HCT116 (cell line): ENCODE measurements at regions not wholly inside any gene's neighbourhood (a gene's known extent, or its start where the extent isn't known, plus 50 kb on each side); places are given as distances from the start of the nearest gene placed in this dataset.

Source experiments
- ATAC-seq: fragments of 200-7000 bp; cut with Tn5 transposase; 2 replicates; pipeline ENCODE4 v1.9.1; 2020; ENCODE audit warnings: mild to moderate bottlenecking, moderate library complexity
- BruUV-seq: library from RNA; stranded (reverse); fragments of 400-500 nt; replicated peaks from 2 replicates; lab custom pipeline; 2021; lab: Mats Ljungman, UMichigan
- CTCF ChIA-PET: fragments of 300-600 bp; sonication (Branson Sonifier 250); formaldehyde crosslinking; loops from one replicate; lab custom pipeline; 2021; ENCODE audit warnings: antibody characterized with exemption; lab: Charles Lee
- POLR2A ChIA-PET: fragments of 300-600, 350-600 bp; sonication (Branson Sonifier 250); formaldehyde crosslinking; loops from one replicate; lab custom pipeline; 2021; ENCODE audit warnings: antibody characterized with exemption; lab: Charles Lee
- RAD21 ChIA-PET, 2 experiments: fragments of 300-600 bp; sonication (Branson Sonifier 250); formaldehyde crosslinking; loops; one replicate each; lab custom pipeline; 2023; ENCODE audit warnings: low total read pairs in 2 of 2; ENCODE audit not compliant: uncharacterized antibody in 2 of 2, unreplicated experiment in 2 of 2, low non-redundant PET in 1 of 2; lab: Charles Lee
- DNase-seq: peaks from one replicate; pipeline ENCODE4 v3.0.0-alpha.2; 2010; ENCODE audit warnings: low read depth, low spot score
- H2AFZ ChIP-seq: fragments of 200-600 bp; shearing (Covaris generic), sonication (generic); 2 replicates; pipeline ENCODE4 v1.6.1; 2017; ENCODE audit warnings: low read depth, mixed run types, mixed read lengths, antibody characterized with exemption, low read length; ENCODE audit not compliant: poor library complexity, severe bottlenecking
- H3K27ac ChIP-seq: 2 replicates; pipeline ENCODE4 v1.5.1; 2012; ENCODE audit warnings: low read depth, low read length
- H3K27me3 ChIP-seq: fragments of 200-600 bp; sonication (generic); 2 replicates; pipeline ENCODE4 v1.6.1; 2016; ENCODE audit warnings: mixed run types, low read length, mixed read lengths; ENCODE audit not compliant: insufficient read depth
- H3K36me3 ChIP-seq, 2 experiments: fragments of 200-500 bp in 1 of 2; fragments of 200-600 bp in 1 of 2; sonication (Bioruptor generic) in 1 of 2; sonication (generic) in 1 of 2; 2 replicates each; pipeline versions ENCODE4 v1.5.1 to v1.6.1; 2014 to 2016; ENCODE audit warnings: low read length in 2 of 2, inconsistent platforms in 1 of 2, mixed read lengths in 1 of 2, mixed run types in 1 of 2; ENCODE audit not compliant: insufficient read depth in 2 of 2, control insufficient read depth in 1 of 2
- H3K4me1 ChIP-seq, 2 experiments: fragments of 200-600 bp in 1 of 2; sonication (generic) in 1 of 2; 2 replicates each; pipeline versions ENCODE4 v1.5.1 to v1.6.1; 2012 to 2017; ENCODE audit warnings: low read length in 2 of 2, inconsistent platforms in 1 of 2, mild to moderate bottlenecking in 1 of 2, mixed read lengths in 1 of 2, mixed run types in 1 of 2, moderate library complexity in 1 of 2; ENCODE audit not compliant: insufficient read depth in 2 of 2, control insufficient read depth in 1 of 2
- H3K4me2 ChIP-seq: fragments of 200-600 bp; sonication (generic); 2 replicates; pipeline ENCODE4 v1.6.1; 2017; ENCODE audit warnings: mixed run types, low read length, mixed read lengths
- H3K4me3 ChIP-seq, 2 experiments: fragments of 200-600 bp in 1 of 2; sonication (generic) in 1 of 2; replicated peaks in 1 of 2; 2 replicates each; pipeline ENCODE4 v1.5.1; 2011 to 2016; ENCODE audit warnings: low read length in 2 of 2, control low read depth in 1 of 2, low read depth in 1 of 2, mild to moderate bottlenecking in 1 of 2, mixed read lengths in 1 of 2, mixed run types in 1 of 2
- H3K79me2 ChIP-seq: fragments of 200-600 bp; sonication (generic); 2 replicates; pipeline ENCODE4 v1.6.1; 2017; ENCODE audit warnings: mild to moderate bottlenecking, mixed run types, low read length, moderate library complexity, mixed read lengths; ENCODE audit not compliant: insufficient read depth
- H3K9ac ChIP-seq: fragments of 200-600 bp; sonication (generic); 2 replicates; pipeline ENCODE4 v1.6.1; 2016; ENCODE audit warnings: low read length, mixed read lengths
- H3K9me2 ChIP-seq: fragments of 200-600 bp; sonication (generic), shearing (Covaris generic); 2 replicates; pipeline ENCODE4 v1.6.1; 2017; ENCODE audit warnings: mixed run types, mild to moderate bottlenecking, moderate library complexity; ENCODE audit not compliant: insufficient read depth
- H3K9me3 ChIP-seq, 2 experiments: fragments of 200-500 bp in 1 of 2; fragments of 200-600 bp in 1 of 2; sonication (Bioruptor generic) in 1 of 2; sonication (generic) in 1 of 2; 2 replicates each; pipeline ENCODE4 v1.6.1; 2014 to 2017; ENCODE audit warnings: low read length in 2 of 2, mixed read lengths in 2 of 2, inconsistent platforms in 1 of 2, low read depth in 1 of 2, mild to moderate bottlenecking in 1 of 2, mixed run types in 1 of 2, moderate library complexity in 1 of 2; ENCODE audit not compliant: control insufficient read depth in 1 of 2, insufficient read depth in 1 of 2
- H4K20me1 ChIP-seq: fragments of 200-600 bp; sonication (generic), shearing (Covaris generic); 2 replicates; pipeline ENCODE4 v1.6.1; 2017; ENCODE audit warnings: mixed run types, mild to moderate bottlenecking, moderate library complexity; ENCODE audit not compliant: insufficient read depth
- ATF3 ChIP-seq: IDR thresholded peaks from 2 replicates; pipeline ENCODE4 v1.6.1; 2012
- CBX3 ChIP-seq: IDR thresholded peaks from 2 replicates; pipeline ENCODE4 v1.6.1; 2012; ENCODE audit warnings: low read depth
- CEBPB ChIP-seq: IDR thresholded peaks from 2 replicates; pipeline ENCODE4 v1.6.1; 2012; ENCODE audit warnings: low read depth
- EGR1 ChIP-seq: IDR thresholded peaks from 2 replicates; pipeline ENCODE4 v1.6.1; 2012; ENCODE audit warnings: low read depth
- ELF1 ChIP-seq: IDR thresholded peaks from 2 replicates; pipeline ENCODE4 v1.6.1; 2012; ENCODE audit warnings: low read depth, borderline replicate concordance
- EZH2 ChIP-seq: fragments of 200-600 bp; sonication (generic); IDR thresholded peaks from 2 replicates; pipeline ENCODE4 v1.6.1; 2017; ENCODE audit warnings: antibody characterized with exemption, mixed run types
- EZH2phosphoT487 ChIP-seq: fragments of 200-600 bp; IDR thresholded peaks from 2 replicates; pipeline ENCODE4 v1.6.1; 2018; ENCODE audit warnings: antibody characterized with exemption, borderline replicate concordance
- FOSL1 ChIP-seq: IDR thresholded peaks from 2 replicates; pipeline ENCODE4 v1.6.1; 2012; ENCODE audit warnings: low read depth
- JUND ChIP-seq: IDR thresholded peaks from 2 replicates; pipeline ENCODE4 v1.6.1; 2012
- POLR2A ChIP-seq: IDR thresholded peaks from 2 replicates; pipeline ENCODE4 v1.7.0; 2011; ENCODE audit warnings: borderline replicate concordance; ENCODE audit not compliant: insufficient read depth, insufficient read length; ENCODE audit errors: extremely low read depth
- POLR2AphosphoS5 ChIP-seq: IDR thresholded peaks from 2 replicates; pipeline ENCODE4 v1.6.1; 2011; ENCODE audit warnings: mild to moderate bottlenecking, low read depth, low read length, moderate library complexity
- SIN3A ChIP-seq: IDR thresholded peaks from 2 replicates; pipeline ENCODE4 v1.6.1; 2012; ENCODE audit warnings: low read depth
- SRF ChIP-seq: IDR thresholded peaks from 2 replicates; pipeline ENCODE4 v1.6.1; 2012; ENCODE audit warnings: low read depth
- TCF7L2 ChIP-seq: IDR thresholded peaks from 2 replicates; pipeline ENCODE4 v1.7.0; 2011; ENCODE audit warnings: borderline replicate concordance, inconsistent platforms; ENCODE audit not compliant: insufficient read depth, insufficient read length; ENCODE audit errors: extremely low read depth
- YY1 ChIP-seq: IDR thresholded peaks from 2 replicates; pipeline ENCODE4 v1.6.1; 2011; ENCODE audit warnings: low read length, low read depth, moderate library complexity, mild to moderate bottlenecking; ENCODE audit not compliant: insufficient replicate concordance; ENCODE audit errors: extremely low read depth
- ZBTB33 ChIP-seq: IDR thresholded peaks from 2 replicates; pipeline ENCODE4 v1.6.1; 2011; ENCODE audit warnings: mild to moderate bottlenecking, low read length, moderate library complexity; ENCODE audit not compliant: insufficient replicate concordance; ENCODE audit errors: extremely low read depth
- ZNF274 ChIP-seq: fragments of 200-500 bp; sonication (Bioruptor generic); IDR thresholded peaks from 2 replicates; pipeline ENCODE4 v1.6.1; 2014; ENCODE audit warnings: mild to moderate bottlenecking, low read depth, low read length, inconsistent platforms
- intact Hi-C: fragments of 100-400 bp; cut with micrococcal nuclease; formaldehyde crosslinking; loops from 2 replicates; pipeline ENCODE4 v1.10.0; 2022
- TF ChIP-seq, protein P1 (sequence below): IDR thresholded peaks from 2 replicates; pipeline ENCODE4 v1.6.1; 2012

DNA sequence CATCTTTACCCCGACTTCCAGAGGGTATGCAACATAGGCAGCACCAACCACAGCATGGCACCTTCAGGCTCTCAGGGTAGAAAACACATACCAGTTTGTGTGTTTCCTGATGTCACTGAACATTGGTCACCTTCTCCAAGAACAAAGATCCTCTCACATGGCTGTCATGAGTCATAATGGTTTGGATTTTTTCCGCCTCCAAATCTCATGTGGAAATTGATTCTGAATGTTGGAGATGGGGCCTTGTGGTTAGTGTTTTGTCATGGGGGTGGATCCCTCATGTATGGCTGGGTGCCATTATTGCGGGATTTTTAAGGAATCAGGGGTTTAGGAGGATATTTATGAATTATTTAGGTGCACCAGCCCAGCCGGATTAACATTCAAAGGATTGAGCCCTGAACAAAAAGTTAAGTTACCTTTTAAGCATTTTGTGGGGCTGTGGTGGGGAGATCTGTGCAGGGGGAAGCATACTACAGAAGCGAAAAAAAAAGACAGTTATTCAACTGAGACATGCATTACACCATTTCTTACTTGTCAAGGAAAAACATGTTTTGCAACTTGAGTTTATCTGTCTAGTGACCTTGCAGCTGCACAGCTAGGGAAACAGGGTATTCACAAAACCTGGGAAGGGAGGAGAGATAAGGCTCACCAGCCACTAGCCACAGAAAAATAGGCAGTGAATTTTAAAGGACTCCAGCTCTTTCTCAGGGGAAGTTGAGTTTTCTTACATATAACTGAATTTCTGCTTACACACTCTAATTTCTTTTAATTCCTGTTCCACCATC, 774.1 kb upstream of the AUTS2 start:
- no peak overlapping the region for H3K4me3 ChIP-seq
- DNase-seq (no peak), ATAC-seq (no peak)
- no peak overlapping the region for H3K4me2 ChIP-seq
- intact Hi-C loops, result no loop called here
- no peaks in the 10 kb centered on the region for H3K27me3 ChIP-seq
- no TSS peak for BruUV-seq
- H3K36me3 ChIP-seq, result no peaks in the 10 kb centered on the region
- CTCF ChIA-PET, result no interaction called here
- H3K9me2 ChIP-seq, result no peaks in the 10 kb centered on the region
- peaks cover 0 to 14% of the 10 kb centered on the region in 2 experiments; a peak in 2 of 4 replicates for H3K9me3 ChIP-seq
- RAD21 ChIA-PET, result no interaction called here
- no peaks in the 10 kb centered on the region for H3K79me2 ChIP-seq
- TF ChIP-seq EZH2 (no peak), ATF3 (no peak), JUND (no peak), EGR1 (no peak), CEBPB (no peak), ELF1 (no peak)
- no peaks in the 10 kb centered on the region for H4K20me1 ChIP-seq
- no peaks in the 10 kb centered on the region for H3K4me1 ChIP-seq
- no peak overlapping the region for H2AFZ ChIP-seq
- H3K9ac ChIP-seq, result no peak overlapping the region
- POLR2A ChIA-PET, result no interaction called here
- H3K27ac ChIP-seq, result no peak overlapping the region

GRCh38 chr7:68828575-68828974, 769.7 kb upstream of the AUTS2 start:
- intact Hi-C loops, result no loop called here
- no peak for TF ChIP-seq FOSL1
- no peak for TF ChIP-seq CBX3
- no peak for TF ChIP-seq POLR2AphosphoS5
- no peak for TF ChIP-seq SIN3A
- no peak for TF ChIP-seq ZNF274
- no peak for TF ChIP-seq EZH2
- no peak for TF ChIP-seq YY1
- TF ChIP-seq ATF3, result no peak
- no peak for TF ChIP-seq POLR2A
- TF ChIP-seq TCF7L2, result no peak
- TF ChIP-seq ELF1, result no peak
- TF ChIP-seq CEBPB, result no peak
- TF ChIP-seq, protein P1, sequence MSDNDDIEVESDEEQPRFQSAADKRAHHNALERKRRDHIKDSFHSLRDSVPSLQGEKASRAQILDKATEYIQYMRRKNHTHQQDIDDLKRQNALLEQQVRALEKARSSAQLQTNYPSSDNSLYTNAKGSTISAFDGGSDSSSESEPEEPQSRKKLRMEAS, result no peak
- TF ChIP-seq ZBTB33, result no peak
- TF ChIP-seq EZH2phosphoT487, result no peak
- no peak for TF ChIP-seq SRF

More at GRCh38 chr7:68828575-68828974, 769.7 kb upstream of the AUTS2 start:
- no peaks in the 10 kb centered on the region for H3K9me2 ChIP-seq
- H3K79me2 ChIP-seq, result no peaks in the 10 kb centered on the region
- peaks cover 0 to 17% of the 10 kb centered on the region in 2 experiments; a peak in 2 of 4 replicates for H3K9me3 ChIP-seq
- H3K4me1 ChIP-seq, result no peaks in the 10 kb centered on the region
- RAD21 ChIA-PET, result no interaction called here
- no peaks in the 10 kb centered on the region for H3K36me3 ChIP-seq
- CTCF ChIA-PET, result no interaction called here
- no TSS peak for BruUV-seq
- POLR2A ChIA-PET, result no interaction called here
- H3K27me3 ChIP-seq, result no peaks in the 10 kb centered on the region
- no peak overlapping the region for H3K9ac ChIP-seq
- no peak overlapping the region for H3K27ac ChIP-seq
- H4K20me1 ChIP-seq, result no peaks in the 10 kb centered on the region
- H3K4me2 ChIP-seq, result no peak overlapping the region
- H3K4me3 ChIP-seq, result no peak overlapping the region
- DNase-seq (no peak), ATAC-seq (no peak)
- H2AFZ ChIP-seq, result no peak overlapping the region
